Lower leg skin (tissue), 3 donors: ENCODE measurements at regions not wholly inside any gene's neighbourhood (a gene's known extent, or its start where the extent isn't known, plus 50 kb on each side); places are given as distances from the start of the nearest gene placed in this dataset.

Experiments
- POLR2A ChIP-seq, 2 donors: fragments of 450-650 bp; IDR thresholded peaks; one replicate each; pipeline ENCODE4 v1.6.1; 2016 to 2017; ENCODE audit warnings: antibody characterized with exemption in 2 of 2, mild to moderate bottlenecking in 1 of 2, moderate library complexity in 1 of 2
- TF ChIP-seq, protein P1 (sequence below), 3 donors: fragments of 450-650 bp; IDR thresholded peaks; one replicate each; pipeline ENCODE4 v1.5.1; 2016; ENCODE audit warnings: antibody characterized with exemption in 3 of 3, mild to moderate bottlenecking in 3 of 3, moderate library complexity in 2 of 3

DNA sequence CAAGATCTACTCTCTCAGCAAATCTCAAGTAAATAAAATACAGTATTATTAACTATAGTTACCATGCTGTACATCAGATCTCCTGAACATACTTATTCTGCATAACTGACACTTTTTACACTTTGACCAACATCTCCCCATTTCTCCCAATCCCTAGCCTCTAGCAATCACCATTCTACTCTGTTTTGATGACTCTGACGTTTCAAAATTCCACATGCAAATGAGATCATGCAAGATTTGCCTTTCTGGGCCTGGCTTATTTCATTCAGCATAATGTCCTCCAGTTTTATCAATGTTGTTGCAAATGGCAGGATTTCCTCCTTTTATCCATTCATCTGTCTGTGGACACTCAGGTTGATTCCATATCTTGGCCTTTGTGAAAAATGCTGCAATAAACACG, 266.3 kb downstream of the RFPL4B start:
- TF ChIP-seq POLR2A (IDR thresholded peaks at IDR 0.05), result no peak
- TF ChIP-seq, protein P1, sequence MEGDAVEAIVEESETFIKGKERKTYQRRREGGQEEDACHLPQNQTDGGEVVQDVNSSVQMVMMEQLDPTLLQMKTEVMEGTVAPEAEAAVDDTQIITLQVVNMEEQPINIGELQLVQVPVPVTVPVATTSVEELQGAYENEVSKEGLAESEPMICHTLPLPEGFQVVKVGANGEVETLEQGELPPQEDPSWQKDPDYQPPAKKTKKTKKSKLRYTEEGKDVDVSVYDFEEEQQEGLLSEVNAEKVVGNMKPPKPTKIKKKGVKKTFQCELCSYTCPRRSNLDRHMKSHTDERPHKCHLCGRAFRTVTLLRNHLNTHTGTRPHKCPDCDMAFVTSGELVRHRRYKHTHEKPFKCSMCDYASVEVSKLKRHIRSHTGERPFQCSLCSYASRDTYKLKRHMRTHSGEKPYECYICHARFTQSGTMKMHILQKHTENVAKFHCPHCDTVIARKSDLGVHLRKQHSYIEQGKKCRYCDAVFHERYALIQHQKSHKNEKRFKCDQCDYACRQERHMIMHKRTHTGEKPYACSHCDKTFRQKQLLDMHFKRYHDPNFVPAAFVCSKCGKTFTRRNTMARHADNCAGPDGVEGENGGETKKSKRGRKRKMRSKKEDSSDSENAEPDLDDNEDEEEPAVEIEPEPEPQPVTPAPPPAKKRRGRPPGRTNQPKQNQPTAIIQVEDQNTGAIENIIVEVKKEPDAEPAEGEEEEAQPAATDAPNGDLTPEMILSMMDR (IDR thresholded peaks at IDR 0.05), result no peak
